ENCODE measurements at regions not wholly inside any gene's neighbourhood (a gene's known extent, or its start where the extent isn't known, plus 50 kb on each side); places are given as distances from the start of the nearest gene placed in this dataset.

DNA sequence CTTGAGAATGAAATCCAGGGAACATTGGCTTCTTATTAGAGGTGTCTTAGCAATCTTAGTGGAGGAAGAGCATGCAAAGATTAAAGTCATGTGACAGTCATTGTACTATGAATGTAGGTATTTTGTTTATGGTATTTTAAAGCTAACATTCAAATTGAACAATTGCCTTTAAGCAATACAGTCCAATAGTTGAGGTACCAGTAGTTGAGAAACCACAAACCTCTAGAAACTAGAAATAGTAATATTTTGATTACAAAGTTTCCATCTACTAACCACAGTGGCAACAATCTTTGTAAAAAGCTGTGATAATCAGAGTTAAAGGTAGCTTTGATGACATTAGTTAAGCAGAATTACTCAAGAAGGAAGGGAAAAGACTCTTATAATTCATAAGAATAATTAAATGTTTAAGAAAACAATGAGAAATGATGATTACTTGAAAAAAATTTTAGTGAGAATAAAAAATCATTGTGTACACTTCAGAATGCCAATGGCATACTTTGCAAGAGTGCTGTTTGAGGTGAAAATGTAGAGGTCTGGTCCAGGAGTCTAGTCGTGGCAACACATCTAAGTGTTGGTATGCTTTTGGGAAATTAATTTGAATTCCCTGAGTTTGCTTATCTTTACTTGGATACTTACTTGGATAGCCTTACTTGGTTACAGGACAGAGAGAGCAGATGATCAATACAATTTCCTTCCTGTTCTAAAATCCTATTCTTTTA lies 104.9 kb upstream of the PTGFR start:
- TF ChIP-seq, protein P1, sequence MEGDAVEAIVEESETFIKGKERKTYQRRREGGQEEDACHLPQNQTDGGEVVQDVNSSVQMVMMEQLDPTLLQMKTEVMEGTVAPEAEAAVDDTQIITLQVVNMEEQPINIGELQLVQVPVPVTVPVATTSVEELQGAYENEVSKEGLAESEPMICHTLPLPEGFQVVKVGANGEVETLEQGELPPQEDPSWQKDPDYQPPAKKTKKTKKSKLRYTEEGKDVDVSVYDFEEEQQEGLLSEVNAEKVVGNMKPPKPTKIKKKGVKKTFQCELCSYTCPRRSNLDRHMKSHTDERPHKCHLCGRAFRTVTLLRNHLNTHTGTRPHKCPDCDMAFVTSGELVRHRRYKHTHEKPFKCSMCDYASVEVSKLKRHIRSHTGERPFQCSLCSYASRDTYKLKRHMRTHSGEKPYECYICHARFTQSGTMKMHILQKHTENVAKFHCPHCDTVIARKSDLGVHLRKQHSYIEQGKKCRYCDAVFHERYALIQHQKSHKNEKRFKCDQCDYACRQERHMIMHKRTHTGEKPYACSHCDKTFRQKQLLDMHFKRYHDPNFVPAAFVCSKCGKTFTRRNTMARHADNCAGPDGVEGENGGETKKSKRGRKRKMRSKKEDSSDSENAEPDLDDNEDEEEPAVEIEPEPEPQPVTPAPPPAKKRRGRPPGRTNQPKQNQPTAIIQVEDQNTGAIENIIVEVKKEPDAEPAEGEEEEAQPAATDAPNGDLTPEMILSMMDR (IDR thresholded peaks at IDR 0.05): no peak
- no peak for TF ChIP-seq EZH2 (IDR thresholded peaks at IDR 0.05)
